NCI-H146 treated with DMSO at 0.1 percent for 48 hours (cell line): ENCODE measurements at regions not wholly inside any gene's neighbourhood (a gene's known extent, or its start where the extent isn't known, plus 50 kb on each side); places are given as distances from the start of the nearest gene placed in this dataset.

Experiments
- DNase-seq: peaks from one replicate; lab custom pipeline; 2025; ENCODE audit not compliant: unreplicated experiment; lab: John Stamatoyannopoulos, UW

DNA sequence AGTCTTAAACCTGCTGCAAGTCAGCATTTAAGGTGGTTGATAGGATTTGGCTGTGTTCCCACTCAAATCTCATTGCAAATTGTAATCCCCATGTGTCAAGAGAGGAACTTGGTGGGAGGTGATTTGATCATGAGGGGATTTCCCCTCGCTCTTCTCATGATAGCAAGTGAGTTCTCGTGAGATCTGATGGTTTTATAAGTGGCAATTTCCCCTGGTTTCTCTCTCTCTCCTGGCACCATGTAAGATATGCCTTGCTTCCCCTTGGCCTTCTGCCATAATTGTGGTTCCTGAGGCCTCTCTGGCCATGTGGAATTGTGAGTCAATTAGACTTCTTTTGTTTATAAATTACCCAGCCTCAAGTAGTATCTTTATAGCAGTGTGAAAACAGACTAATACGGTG lies 84.3 kb upstream of the SMC2 start:
- DNase-seq, result no peak

DNA sequence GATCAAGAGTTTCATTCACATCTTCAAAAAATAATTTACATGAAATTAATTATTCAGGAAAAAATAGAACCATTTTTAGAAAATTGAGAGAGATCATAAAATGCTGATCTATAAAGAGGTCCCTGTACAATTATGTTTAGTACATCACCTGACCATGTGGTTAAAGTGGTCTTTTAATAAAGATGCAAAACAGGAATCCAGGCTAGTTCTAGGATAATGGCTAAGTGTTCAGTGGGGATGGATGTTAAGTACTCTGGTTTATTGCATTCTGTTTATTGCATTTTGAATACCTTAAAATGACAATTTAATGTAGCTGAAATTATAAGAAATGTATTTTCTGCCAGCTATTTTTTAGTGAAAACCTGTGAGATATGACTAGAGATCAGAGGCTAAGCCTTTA lies 72.0 kb upstream of the SMC2 start:
- DNase-seq, result no peak

DNA sequence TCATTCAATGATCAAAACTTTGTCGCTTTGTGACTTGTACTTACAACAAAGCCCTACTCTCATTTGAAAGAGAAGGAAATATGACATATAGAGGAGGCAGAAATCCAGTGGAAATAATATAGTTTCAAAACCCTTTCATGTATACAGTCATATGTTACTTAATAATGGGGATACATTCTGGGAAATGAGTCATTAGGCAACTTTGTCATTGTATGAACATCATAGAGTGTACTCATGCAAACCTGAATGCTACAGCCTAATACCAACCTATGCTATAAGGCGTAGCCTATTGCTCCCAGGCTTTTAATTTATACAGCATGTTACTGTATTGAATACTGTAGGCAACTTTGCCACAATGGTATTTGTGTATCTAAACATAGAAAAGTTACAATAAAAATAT lies 69.0 kb upstream of the SMC2 start:
- DNase-seq, result no peak

DNA sequence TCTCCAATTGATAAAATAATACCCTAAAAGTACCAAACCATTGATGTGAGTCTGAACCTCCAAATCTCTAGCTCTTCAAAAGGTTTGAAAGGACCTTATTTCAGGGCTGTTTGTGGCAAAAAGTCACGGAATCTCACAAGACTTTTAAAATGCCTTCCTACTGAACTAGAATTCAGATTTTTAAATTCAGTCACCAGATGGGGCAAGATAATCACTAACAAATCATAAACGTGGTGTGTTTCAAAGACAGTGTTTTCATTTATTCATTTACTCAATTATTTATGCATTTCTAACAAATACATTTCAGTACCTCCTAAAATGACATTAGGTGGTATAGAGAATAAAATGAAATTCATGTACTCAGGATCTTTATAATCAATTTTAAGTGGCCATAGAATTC lies 68.2 kb upstream of the SMC2 start:
- DNase-seq, result no peak

DNA sequence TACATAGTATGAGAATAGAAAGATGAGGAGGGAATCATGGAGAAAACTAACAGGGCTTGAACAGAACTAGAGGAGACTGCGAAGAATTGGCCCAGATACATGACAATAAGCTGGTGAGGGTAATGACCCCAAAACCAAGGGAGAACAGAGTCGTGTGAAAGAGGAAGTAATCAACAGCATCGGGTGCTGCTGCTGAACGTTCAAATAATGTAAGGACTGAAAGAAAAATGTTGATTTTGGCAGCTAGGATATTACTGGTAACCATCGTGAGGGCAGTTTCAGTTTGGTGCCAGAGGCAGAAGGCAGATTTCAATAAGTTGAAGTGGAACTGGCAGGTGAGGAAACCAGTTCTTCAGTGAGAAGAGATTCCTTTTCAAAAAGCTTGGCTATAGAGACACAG lies 66.8 kb upstream of the SMC2 start:
- DNase-seq, result no peak

DNA sequence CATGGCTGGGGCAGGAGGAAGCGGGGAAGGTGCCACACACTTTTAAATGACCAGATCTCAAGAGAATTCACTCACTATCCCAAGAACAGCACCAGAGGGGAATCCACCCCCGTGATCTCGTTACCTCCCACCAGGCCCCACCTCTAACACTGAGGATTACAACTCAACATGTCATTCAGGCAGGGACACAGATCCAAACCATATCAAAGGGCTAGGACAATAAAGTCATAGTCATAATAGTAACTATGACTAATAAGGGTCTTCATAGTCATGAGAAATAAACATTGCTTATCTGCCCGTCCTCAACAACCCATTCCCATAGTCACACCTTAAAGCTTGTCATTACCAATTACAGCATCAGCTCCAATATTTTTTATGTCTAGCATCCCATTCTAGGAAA lies 65.3 kb upstream of the SMC2 start:
- no peak for DNase-seq
